GM18517 (cell line): ENCODE measurements at regions not wholly inside any gene's neighbourhood (a gene's known extent, or its start where the extent isn't known, plus 50 kb on each side); places are given as distances from the start of the nearest gene placed in this dataset.
"Not testable (repeated sequence)": the region's sequence is repeated elsewhere in the genome, so short reads cannot be mapped to it uniquely, and the experiment has no call there.

Experiments
- ATAC-seq: cut with Tn5 transposase; IDR thresholded peaks from one replicate; pipeline ENCODE4 v1.9.1; 2021; ENCODE audit warnings: mild to moderate bottlenecking, moderate library complexity; ENCODE audit not compliant: unreplicated experiment

DNA sequence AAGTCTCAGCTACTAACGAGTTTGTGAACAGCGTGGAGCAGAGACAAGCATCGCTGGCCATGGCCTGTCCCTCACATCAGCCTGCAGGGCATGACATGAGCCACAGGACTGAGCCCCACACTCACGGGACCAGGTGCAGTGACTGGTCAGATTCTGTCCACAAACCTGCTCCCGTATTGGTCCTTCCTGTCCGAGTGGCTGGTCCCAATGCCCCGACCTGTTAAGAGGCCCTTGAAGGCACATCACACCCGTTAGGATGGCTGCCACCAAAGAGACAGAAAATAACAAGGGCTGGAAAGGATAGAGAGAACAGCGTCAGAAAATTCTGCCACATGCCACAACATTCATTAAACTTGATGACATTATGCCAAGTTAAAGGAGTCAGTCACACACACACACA is 403.2 kb upstream of the MYT1L start:
- ATAC-seq = no peak

DNA sequence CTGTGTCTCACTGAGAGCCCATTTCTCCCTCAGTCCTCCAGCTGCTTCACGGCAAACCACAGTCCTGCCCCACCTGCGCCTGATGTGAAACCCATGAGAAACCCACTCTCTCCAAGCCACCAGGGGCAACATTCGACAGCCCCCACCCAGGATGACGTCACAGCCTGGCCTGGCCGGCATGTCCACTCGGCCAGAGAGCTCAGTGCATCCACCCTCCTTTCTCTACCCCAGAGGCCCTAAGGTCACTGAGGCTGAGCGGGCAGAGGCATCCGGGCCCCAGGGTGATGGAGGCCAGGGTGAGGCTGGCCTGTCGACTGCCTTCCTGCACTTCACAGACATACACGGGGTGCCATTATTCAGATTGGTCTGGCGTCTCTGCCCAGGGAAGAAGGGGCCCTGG is 402.7 kb upstream of the MYT1L start:
- ATAC-seq = no peak

DNA sequence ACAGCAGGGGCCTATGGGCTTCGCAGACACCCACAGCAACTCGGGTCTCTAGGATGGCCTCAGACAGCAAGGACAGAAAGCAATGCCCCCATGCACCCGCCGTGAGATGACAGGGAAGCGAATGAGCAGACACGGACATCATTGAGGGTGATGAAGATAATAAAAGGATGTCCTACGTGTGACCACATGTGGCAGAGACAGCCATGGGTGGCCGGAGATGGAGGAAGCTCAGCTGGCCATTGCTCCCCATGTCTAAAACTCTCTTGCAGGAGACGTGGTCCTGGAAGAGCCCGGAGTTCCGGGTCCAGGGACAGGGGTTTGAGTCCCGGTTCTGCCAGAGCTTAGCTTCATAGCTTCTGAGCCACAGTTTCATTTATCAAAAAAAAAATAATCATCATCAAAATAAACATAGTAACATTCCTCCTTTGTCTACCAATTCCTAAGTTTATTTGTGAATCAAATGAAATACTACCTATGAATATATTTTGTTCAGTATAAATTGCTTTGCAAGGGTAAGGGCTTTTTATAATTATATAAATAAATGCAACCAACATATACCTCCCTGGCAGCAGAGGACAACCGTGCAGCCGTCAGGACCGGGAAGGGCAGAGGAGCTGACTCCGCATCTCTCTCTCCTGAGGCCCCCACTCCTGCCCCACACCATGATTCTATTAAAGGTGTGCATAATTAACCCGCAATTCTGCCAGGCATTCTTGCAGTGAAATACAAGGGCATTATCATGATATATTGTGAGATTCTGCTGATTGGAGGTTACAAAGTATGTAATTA is 401.4 kb upstream of the MYT1L start:
- ATAC-seq = no peak

DNA sequence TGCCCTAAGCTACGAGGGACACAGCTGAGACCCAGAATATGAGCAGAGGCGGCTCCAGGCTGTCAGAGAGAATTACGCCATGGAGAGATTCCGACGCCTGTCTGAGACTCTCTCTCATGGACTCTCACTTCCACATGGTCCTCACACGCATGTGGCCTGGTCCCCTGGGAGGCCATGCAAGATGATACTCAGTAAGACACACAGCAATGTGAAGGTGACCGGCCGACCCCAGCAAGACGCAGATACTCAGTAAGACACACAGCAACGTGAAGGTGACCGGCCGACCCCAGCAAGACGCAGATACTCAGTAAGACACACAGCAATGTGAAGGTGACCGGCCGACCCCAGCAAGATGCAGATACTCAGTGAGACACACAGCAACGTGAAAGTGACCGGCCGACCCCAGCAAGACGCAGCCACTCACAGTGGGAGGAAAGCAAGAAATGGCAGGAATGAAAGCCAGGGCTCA is 400.8 kb upstream of the MYT1L start:
- no peak for ATAC-seq

GRCh38 chr2:2731101-2731815 is 400.2 kb upstream of the MYT1L start:
- no peak for ATAC-seq

DNA sequence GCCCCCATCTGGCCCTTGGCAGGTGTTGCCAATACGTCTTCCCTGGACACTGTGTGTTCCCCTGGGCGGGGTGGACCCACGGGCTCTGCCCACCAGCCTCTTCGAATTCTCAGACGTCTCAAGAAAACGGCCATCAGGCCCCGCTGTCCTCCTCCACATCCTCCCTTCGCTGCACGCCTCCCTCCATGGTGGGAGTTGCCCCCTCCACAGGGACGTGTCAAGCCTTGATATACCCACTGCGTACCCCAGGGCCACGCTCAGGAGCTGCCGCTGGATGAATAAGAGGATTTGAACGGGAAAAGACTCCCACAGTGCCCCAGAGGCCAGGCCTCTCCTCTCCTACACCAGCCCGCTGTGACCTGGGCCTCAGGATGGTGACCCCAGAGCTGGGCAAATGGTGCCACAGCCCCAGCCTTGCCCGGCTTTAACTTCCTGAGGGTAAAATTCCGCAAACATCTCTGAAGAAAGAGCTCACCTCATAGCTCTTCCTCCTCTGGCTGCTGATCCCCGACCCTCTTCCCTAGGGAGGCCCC is 399.3 kb upstream of the MYT1L start:
- ATAC-seq = no peak

DNA sequence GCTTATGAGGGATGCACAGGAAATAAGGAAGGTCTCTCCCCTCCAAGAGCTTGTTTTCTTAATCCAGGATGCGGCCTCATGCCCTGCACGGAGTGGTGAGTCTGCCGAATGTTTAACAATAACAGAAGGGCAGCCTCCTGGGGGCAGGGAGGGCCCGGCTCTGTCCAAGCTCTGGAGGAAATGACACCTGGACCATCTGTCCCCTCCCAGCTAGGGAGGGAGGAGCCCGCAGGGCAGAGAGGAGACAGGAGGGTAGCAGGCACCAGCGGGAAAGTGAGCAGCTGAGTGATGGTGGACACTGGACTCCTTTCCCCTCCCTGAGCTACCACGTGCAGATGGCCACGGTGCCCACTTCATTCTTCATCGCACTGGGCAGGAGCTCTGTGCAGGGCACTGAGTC is 398.2 kb upstream of the MYT1L start:
- no peak for ATAC-seq

- no peak for ATAC-seq
Observed at GRCh38 chr2:2728635-2729034, 397.6 kb upstream of the MYT1L start.

DNA sequence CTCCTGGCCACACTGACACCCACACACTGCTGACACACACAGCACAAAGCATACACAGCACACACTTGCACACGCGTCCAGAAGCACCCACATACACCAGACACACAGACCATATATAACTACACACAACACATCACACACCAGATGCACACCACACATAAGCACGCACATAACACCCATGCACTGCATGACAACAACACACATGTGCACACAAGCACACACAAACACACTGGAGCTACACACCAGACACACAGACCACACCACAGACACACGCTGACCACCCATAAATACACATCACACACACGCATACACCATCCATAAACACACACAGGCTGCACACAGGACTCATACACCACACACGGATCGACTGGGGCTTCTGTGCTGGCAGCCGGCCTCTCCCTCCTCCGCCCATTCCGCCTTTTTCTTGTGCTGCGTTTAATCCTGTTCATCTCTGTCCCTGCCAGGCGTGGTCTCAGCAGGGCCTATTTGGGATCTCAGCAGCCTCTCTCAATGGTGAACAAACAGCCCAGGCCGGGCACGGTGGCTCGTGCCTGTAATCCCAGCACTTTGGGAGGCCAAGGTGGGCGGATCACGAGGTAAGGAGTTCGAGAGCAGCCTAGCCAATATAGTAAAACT is 396.9 kb upstream of the MYT1L start:
- no peak for ATAC-seq

DNA sequence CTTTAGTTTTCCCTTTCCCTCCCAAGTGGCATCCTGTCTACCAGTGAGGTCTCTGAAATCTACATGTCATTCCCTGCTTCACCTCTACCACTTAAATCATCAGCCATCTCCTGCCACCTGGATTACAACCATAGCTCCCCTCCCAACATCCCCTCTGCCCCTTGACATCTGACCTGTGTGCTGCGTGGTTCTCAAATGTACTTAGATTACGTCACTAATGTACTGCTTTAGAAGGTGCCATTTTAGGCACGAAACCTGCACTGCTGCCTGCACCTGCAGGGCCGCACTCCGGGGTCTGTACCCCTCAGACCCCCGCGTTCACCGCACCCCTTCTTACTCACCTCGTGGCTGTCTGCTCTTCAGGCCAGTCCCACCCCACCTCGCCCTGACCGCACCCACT is 395.1 kb upstream of the MYT1L start:
- ATAC-seq = no peak

- no peak for ATAC-seq
Observed at GRCh38 chr2:2723064-2723463, 392.0 kb upstream of the MYT1L start.

DNA sequence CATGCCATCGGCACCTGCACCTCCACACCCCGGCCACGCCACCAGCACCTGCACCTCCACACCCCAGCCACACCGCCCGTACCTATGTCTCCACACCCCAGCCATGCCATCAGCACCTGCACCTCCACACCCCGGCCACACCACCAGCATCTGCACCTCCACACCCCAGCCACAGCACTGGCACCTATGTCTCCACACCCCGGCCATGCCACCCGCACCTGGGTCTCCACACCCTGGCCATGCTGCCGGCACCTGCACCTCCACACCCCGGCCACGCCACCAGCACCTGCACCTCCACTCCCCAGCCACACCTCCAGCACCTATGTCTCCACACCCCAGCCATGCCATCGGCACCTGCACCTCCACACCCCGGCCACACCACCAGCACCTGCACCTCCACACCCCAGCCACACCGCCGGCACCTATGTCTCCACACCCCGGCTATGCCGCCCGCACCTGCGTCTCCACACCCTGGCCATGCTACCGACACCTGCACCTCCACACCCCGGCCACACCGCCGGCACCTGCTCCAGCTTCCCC is 390.3 kb upstream of the MYT1L start:
- ATAC-seq = no peak

- not testable (repeated sequence) for ATAC-seq
Observed at GRCh38 chr2:2720806-2721205, 389.7 kb upstream of the MYT1L start.

GRCh38 chr2:2720351-2720750 is 389.3 kb upstream of the MYT1L start:
- ATAC-seq = no peak

DNA sequence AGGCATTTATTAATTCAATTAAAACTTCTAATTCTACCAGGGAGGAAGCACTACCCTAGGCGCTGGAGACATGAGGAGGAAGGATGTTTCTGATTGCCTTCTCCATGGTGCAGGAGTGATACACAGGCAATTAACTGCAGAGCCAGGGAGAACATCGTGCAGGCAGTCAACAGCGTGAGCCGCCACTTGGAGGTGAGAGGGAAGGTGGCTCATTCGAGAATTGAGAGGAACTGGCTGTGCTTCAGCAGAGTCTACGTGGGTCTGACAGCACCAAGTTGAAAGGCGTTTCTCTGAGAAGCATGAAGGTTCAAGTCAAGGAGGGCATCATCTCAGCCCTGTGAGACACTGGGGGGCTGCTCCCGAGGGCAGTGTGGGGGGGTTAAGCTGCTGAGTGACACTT is 388.7 kb upstream of the MYT1L start:
- ATAC-seq = no peak

DNA sequence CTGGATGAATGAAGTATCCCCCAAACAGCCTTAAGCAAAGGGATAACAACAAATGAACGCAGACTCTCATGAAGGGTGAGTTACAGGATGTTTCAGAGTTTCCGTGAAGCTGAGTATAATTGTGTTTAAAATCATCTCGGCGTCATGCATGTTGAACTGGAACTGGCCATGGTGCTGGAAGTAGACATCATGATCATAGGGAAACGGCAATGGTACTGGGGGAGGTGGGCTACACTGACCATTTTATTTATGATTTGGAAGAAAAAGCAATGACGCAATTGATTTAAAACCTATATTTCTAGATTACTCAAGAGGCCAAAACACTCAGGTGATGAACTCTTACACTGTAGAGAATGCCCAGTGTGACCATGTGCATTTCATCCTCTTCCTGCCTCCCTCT is 387.9 kb upstream of the MYT1L start:
- no peak for ATAC-seq

DNA sequence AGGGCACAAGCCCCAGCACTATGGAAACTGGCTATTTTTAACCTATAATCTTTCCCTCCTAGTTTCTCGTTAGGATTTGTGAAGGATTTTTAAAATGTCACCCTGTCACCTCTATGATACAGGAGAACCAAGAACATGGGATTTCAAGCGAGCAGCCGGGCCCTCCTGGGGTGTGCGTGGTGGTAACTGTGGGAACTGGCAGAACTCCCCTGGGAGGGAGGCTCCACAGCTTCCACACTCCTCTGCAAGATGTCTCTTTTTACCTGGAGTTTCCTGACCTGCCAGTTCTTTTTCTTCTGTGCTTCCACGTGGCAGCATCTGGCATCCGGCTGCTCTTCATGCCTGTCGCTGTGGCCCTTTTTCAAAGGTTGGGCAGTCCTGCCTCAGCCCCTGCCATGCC is 386.3 kb upstream of the MYT1L start:
- no peak for ATAC-seq

GRCh38 chr2:2716771-2717170 is 385.7 kb upstream of the MYT1L start:
- no peak for ATAC-seq

DNA sequence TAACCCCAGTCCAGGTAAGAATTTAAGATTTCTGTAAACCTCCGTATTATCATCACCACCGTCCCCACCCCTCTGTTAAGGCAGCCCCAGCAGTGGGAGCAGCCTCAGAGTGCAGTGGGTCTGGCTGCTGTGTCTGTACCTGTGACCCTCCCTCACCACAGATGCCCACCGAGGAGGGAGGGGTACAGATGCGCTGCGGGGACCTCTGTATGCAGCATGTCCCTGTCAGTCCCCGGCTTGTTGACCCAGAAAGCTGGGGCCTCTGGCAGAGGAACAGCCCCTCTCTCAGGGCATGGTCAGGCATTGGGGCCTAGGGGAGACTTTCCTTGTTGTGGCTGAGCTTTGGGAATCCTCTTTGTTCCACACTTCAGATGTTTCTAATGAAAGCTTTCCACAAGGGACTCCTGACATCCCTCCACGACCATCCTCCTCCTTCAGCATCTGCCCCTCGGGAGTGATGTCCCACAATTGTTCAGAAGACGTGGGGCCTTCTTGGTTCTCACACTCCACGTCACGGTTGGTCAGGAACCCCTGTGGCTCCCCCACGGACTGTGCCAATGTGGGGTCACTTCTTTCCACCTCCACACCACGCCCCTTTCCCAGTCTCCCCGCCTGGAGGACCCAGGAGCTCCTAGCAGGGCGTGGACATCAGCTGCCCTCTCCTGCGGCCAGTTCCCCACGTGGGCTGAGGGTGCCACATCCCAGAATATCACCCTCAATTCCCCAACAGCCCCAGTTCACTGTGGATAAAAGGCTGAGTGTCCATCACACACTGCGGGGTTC is 384.2 kb upstream of the MYT1L start:
- ATAC-seq = no peak

DNA sequence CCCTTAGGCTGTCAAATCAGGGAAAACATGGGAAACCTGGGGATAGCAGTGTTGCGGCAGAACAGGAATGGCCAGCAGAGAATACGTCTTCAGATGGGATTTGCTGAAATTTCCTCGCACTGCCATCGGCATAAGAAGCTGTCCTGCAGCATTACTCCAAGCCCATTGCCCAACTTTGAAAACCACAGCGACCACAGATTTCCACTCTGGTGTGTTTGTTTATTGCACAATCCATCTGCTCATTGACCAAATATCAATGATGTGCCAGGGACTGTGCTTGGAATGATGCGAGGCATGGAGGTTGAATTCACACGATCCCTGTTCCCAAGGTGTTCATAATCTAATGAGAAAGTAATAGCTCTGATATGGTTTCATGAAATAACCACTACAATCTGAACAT is 383.3 kb upstream of the MYT1L start:
- ATAC-seq = no peak

DNA sequence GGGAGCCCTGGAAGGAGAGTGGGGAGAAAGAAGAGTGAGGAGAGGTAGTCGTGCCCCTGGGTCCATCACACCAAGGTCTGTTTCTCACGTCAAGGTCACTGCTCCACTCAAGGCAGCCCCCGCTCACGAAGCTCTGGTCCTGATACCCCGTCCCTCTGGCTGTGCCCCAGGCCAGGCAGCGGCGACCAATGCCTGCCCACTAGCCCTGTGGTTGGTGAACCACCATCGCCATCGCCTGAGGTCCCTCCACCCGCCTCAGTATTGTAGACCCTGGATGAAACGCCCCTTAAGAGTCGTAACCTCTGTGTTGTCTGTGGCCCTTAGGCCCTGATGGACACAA is 378.3 kb upstream of the MYT1L start:
- ATAC-seq = no peak
